H9 (cell line): ENCODE measurements at regions not wholly inside any gene's neighbourhood (a gene's known extent, or its start where the extent isn't known, plus 50 kb on each side); places are given as distances from the start of the nearest gene placed in this dataset.

Experiments
- DNase-seq: peaks from one replicate; pipeline ENCODE4 v3.0.0-alpha.2; 2017
- H2AFZ ChIP-seq: one replicate; pipeline ENCODE4 v1.6.1; 2013; ENCODE audit warnings: mild to moderate bottlenecking, low read length, control low read depth, moderate library complexity
- H2AK5ac ChIP-seq: 2 replicates; pipeline ENCODE4 v1.6.1; 2013; ENCODE audit warnings: low read length, control low read depth, mixed read lengths; ENCODE audit not compliant: insufficient read length
- H2BK120ac ChIP-seq: one replicate; pipeline ENCODE4 v1.6.1; 2013; ENCODE audit warnings: low read depth, mild to moderate bottlenecking, low read length, control low read depth, inconsistent platforms; ENCODE audit not compliant: poor library complexity, severe bottlenecking
- H2BK12ac ChIP-seq: 2 replicates; pipeline ENCODE4 v1.6.1; 2013; ENCODE audit warnings: low read length, control low read depth, mixed read lengths, low read depth; ENCODE audit not compliant: insufficient read length
- H2BK15ac ChIP-seq: 2 replicates; pipeline ENCODE4 v1.6.1; 2013; ENCODE audit warnings: low read depth, low read length, control low read depth
- H2BK20ac ChIP-seq: one replicate; pipeline ENCODE4 v1.6.1; 2013; ENCODE audit warnings: low read depth, mild to moderate bottlenecking, low read length, control low read depth, inconsistent platforms; ENCODE audit not compliant: poor library complexity, severe bottlenecking
- H2BK5ac ChIP-seq: 2 replicates; pipeline ENCODE4 v1.6.1; 2013; ENCODE audit warnings: low read length, control low read depth, mixed read lengths; ENCODE audit not compliant: insufficient read length
- H3K14ac ChIP-seq: 2 replicates; pipeline ENCODE4 v1.6.1; 2013; ENCODE audit warnings: low read length, control low read depth; ENCODE audit not compliant: insufficient read depth
- H3K18ac ChIP-seq: 2 replicates; pipeline ENCODE4 v1.6.1; 2013; ENCODE audit warnings: low read depth, mild to moderate bottlenecking, mixed read lengths, low read length, control low read depth; ENCODE audit not compliant: insufficient read length
- H3K23ac ChIP-seq: 2 replicates; pipeline ENCODE4 v1.6.1; 2013; ENCODE audit warnings: low read length, control low read depth, mixed read lengths, low read depth; ENCODE audit not compliant: insufficient read length
- H3K23me2 ChIP-seq: 2 replicates; pipeline ENCODE4 v1.6.1; 2013; ENCODE audit warnings: low read depth, mild to moderate bottlenecking, mixed read lengths, low read length, control low read depth; ENCODE audit not compliant: insufficient read length, poor library complexity, severe bottlenecking
- H3K27ac ChIP-seq: 2 replicates; pipeline ENCODE4 v1.5.1; 2013; ENCODE audit warnings: low read length, control low read depth, mixed read lengths, low read depth; ENCODE audit not compliant: insufficient read length
- H3K27me3 ChIP-seq: 2 replicates; pipeline ENCODE4 v1.6.1; 2013; ENCODE audit warnings: low read length, control low read depth, inconsistent platforms; ENCODE audit not compliant: insufficient read depth
- H3K4ac ChIP-seq: 2 replicates; pipeline ENCODE4 v1.6.1; 2013; ENCODE audit warnings: low read depth, mild to moderate bottlenecking, control low read depth, inconsistent platforms, low read length, moderate library complexity
- H3K4me1 ChIP-seq: 2 replicates; pipeline ENCODE4 v1.6.1; 2013; ENCODE audit warnings: low read length, control low read depth, inconsistent platforms; ENCODE audit not compliant: insufficient read depth
- H3K4me2 ChIP-seq: 2 replicates; pipeline ENCODE4 v1.6.1; 2013; ENCODE audit warnings: low read length, control low read depth, mixed read lengths; ENCODE audit not compliant: insufficient read length, insufficient read depth
- H3K56ac ChIP-seq: 2 replicates; pipeline ENCODE4 v1.6.1; 2013; ENCODE audit warnings: low read depth, mild to moderate bottlenecking, mixed read lengths, low read length, control low read depth; ENCODE audit not compliant: insufficient read length
- H3K79me1 ChIP-seq: 2 replicates; pipeline ENCODE4 v1.6.1; 2013; ENCODE audit warnings: low read depth, mild to moderate bottlenecking, moderate library complexity, low read length, control low read depth, inconsistent platforms; ENCODE audit not compliant: insufficient read depth, poor library complexity, severe bottlenecking
- H3K79me2 ChIP-seq: 2 replicates; pipeline ENCODE4 v1.6.1; 2013; ENCODE audit warnings: low read length, control low read depth, inconsistent platforms; ENCODE audit not compliant: insufficient read depth
- H3K9ac ChIP-seq: 2 replicates; pipeline ENCODE4 v1.6.1; 2013; ENCODE audit warnings: low read length, control low read depth, mixed read lengths; ENCODE audit not compliant: insufficient read length; ENCODE audit errors: extremely low read depth
- H3K9me3 ChIP-seq: one replicate; pipeline ENCODE4 v1.6.1; 2013; ENCODE audit warnings: low read depth, low read length, inconsistent platforms; ENCODE audit not compliant: control insufficient read depth
- H3T11ph ChIP-seq: one replicate; pipeline ENCODE4 v1.6.1; 2013; ENCODE audit warnings: mild to moderate bottlenecking, low read length, control low read depth, inconsistent platforms
- H4K20me1 ChIP-seq: one replicate; pipeline ENCODE4 v1.6.1; 2013; ENCODE audit not compliant: control insufficient read depth, insufficient read length, insufficient read depth
- H4K5ac ChIP-seq: 2 replicates; pipeline ENCODE4 v1.6.1; 2013; ENCODE audit warnings: low read depth, mild to moderate bottlenecking, mixed read lengths, low read length, control low read depth; ENCODE audit not compliant: insufficient read length
- H4K8ac ChIP-seq: replicated peaks from 2 replicates; pipeline ENCODE4 v1.6.1; 2013; ENCODE audit warnings: low read length, control low read depth, mixed read lengths, low read depth; ENCODE audit not compliant: insufficient read length
- H4K91ac ChIP-seq: 2 replicates; pipeline ENCODE4 v1.6.1; 2013; ENCODE audit warnings: low read depth, mild to moderate bottlenecking, moderate library complexity, mixed read lengths, low read length, control low read depth; ENCODE audit not compliant: insufficient read length
- H3K27ac Mint-ChIP-seq, 3 experiments: 2 replicates in 2 of 3; 3 replicates in 1 of 3; pipeline ENCODE4 v1.8.0; 2020 to 2021; ENCODE audit warnings: mixed read lengths in 3 of 3, mild to moderate bottlenecking in 1 of 3, moderate library complexity in 1 of 3
- H3K27me3 Mint-ChIP-seq: 2 replicates; pipeline ENCODE4 v1.8.0; 2021; ENCODE audit warnings: low read depth, mild to moderate bottlenecking, moderate library complexity, mixed read lengths
- H3K36me3 Mint-ChIP-seq, 3 experiments: 2 replicates in 2 of 3; 3 replicates in 1 of 3; pipeline ENCODE4 v1.8.0; 2020 to 2021; ENCODE audit warnings: low read depth in 3 of 3, mixed read lengths in 3 of 3; ENCODE audit not compliant: insufficient read depth in 1 of 3
- H3K4me1 Mint-ChIP-seq, 2 experiments: 2 replicates each; pipeline ENCODE4 v1.8.0; 2020; ENCODE audit warnings: mixed read lengths in 2 of 2
- H3K4me3 Mint-ChIP-seq, 2 experiments: 2 replicates in 1 of 2; 3 replicates in 1 of 2; pipeline ENCODE4 v1.8.0; 2020 to 2021; ENCODE audit warnings: mild to moderate bottlenecking in 2 of 2, mixed read lengths in 2 of 2, moderate library complexity in 1 of 2
- H3K9me3 Mint-ChIP-seq, 2 experiments: 2 replicates in 1 of 2; 3 replicates in 1 of 2; pipeline ENCODE4 v1.8.0; 2020; ENCODE audit warnings: mild to moderate bottlenecking in 2 of 2, mixed read lengths in 2 of 2, moderate library complexity in 1 of 2
- WGBS: extraction: QIAGEN DNeasy Blood & Tissue Kit; methylation state at CpG from one replicate; pipeline ENCODE4 v1.1.7; 2013; ENCODE audit warnings: missing lambda C conversion rate, low lambda C conversion rate, mixed read lengths; ENCODE audit not compliant: insufficient read length; ENCODE audit errors: extremely low coverage; 5-methylcytosine and 5-hydroxymethylcytosine counted together
- TF ChIP-seq, protein P1 (sequence below): fragments of 200-600 bp; sonication (generic); conservative IDR thresholded peaks from 3 replicates; pipeline ENCODE4 v1.8.0; 2021; ENCODE audit warnings: antibody characterized with exemption, mild to moderate bottlenecking

GRCh38 chr14:22106700-22107697 is 433.4 kb upstream of the OR4E1 start:
- Histone ChIP-seq H3K23ac (no peak overlapping the region), H3K4ac (no peak overlapping the region), H3K27ac (no peak overlapping the region), H3K79me2 (no peaks in the 10 kb centered on the region), H3K4me1 (no peaks in the 10 kb centered on the region), H2AFZ (no peak overlapping the region), H4K8ac (no peak overlapping the region), H2AK5ac (no peak overlapping the region), H3K9ac (no peak overlapping the region), H3T11ph (no peak overlapping the region), H3K56ac (no peak overlapping the region), H4K5ac (no peak overlapping the region), H2BK5ac (no peak overlapping the region), H3K79me1 (no peaks in the 10 kb centered on the region), H4K20me1 (no peaks in the 10 kb centered on the region), H3K9me3 (no peaks in the 10 kb centered on the region), H2BK12ac (no peak overlapping the region), H3K23me2 (no peaks in the 10 kb centered on the region), H3K27me3 (no peaks in the 10 kb centered on the region), H4K91ac (no peak overlapping the region), H3K18ac (no peak overlapping the region), H3K14ac (no peak overlapping the region), H2BK120ac (no peak overlapping the region), H2BK15ac (no peak overlapping the region), H3K4me2 (no peak overlapping the region), H2BK20ac (no peak overlapping the region)
- Mint-ChIP-seq H3K27ac (peak overlapping the region in 1 of 3 experiments; percentile 69; a peak in 1 of 7 replicates), H3K4me3 (no peak overlapping the region), H3K36me3 (no peaks in the 10 kb centered on the region), H3K4me1 (peaks cover 0 to 5% of the 10 kb centered on the region in 2 experiments; a peak in 1 of 4 replicates), H3K9me3 (no peaks in the 10 kb centered on the region), H3K27me3 (peaks cover 5% of the 10 kb centered on the region)
- TF ChIP-seq, protein P1, sequence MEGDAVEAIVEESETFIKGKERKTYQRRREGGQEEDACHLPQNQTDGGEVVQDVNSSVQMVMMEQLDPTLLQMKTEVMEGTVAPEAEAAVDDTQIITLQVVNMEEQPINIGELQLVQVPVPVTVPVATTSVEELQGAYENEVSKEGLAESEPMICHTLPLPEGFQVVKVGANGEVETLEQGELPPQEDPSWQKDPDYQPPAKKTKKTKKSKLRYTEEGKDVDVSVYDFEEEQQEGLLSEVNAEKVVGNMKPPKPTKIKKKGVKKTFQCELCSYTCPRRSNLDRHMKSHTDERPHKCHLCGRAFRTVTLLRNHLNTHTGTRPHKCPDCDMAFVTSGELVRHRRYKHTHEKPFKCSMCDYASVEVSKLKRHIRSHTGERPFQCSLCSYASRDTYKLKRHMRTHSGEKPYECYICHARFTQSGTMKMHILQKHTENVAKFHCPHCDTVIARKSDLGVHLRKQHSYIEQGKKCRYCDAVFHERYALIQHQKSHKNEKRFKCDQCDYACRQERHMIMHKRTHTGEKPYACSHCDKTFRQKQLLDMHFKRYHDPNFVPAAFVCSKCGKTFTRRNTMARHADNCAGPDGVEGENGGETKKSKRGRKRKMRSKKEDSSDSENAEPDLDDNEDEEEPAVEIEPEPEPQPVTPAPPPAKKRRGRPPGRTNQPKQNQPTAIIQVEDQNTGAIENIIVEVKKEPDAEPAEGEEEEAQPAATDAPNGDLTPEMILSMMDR: peak; percentile 44
- WGBS: no CpG with 5 or more reads among the region's 8 CpGs
- DNase-seq: no peak
